ENCODE measurements at regions not wholly inside any gene's neighbourhood (a gene's known extent, or its start where the extent isn't known, plus 50 kb on each side); places are given as distances from the start of the nearest gene placed in this dataset.

DNA sequence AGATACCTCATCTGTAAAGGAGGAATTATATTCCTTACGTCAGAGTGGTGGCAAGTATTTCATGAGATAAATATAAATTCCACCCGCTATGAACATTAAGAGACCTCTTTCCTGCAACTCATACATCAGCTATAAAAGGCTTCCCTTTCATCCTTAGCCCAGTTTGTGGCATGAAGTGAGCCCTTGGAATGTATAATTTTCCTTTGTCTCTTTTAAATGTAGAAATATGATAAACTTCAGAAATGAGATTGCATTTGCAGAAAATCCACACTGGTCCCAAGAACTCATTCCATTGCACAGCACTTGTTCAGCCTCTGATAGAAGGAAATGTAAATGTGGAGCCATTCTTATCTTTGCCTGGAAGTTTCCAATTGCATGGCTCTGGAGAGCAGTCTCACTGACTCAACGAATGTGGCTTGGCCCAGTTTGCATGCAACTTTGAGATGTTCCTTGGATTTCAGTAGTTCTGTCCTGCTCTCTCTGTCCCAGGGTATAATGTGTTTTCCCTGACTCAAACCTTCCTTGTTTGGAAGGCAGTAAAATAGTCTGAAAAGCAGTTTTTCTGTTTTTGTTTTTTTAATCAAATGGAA is 746.4 kb downstream of the CDH11 start:
- TF ChIP-seq FOXP2 (optimal IDR thresholded peaks at IDR 0.05; ENCODE audit: control extremely low read depth, extremely low read length, insufficient read depth): no peak
- no peak for TF ChIP-seq EZH2 (IDR thresholded peaks at IDR 0.05)
- no peak for TF ChIP-seq POLR2AphosphoS5 (IDR thresholded peaks at IDR 0.05; ENCODE audit: borderline replicate concordance, low read depth, low read length)
- H3K4me3 ChIP-seq: no peak overlapping the region
- DNase-seq (ENCODE audit: low read depth, low spot score): no peak
- H3K9me3 ChIP-seq (ENCODE audit: low read depth, low read length): no peaks in the 10 kb centered on the region
- H3K27ac ChIP-seq: no peak overlapping the region
- no peak overlapping the region for H3K9ac ChIP-seq (ENCODE audit: insufficient read length)
- H3K36me3 ChIP-seq (ENCODE audit: insufficient read depth, low read length): no peaks in the 10 kb centered on the region

DNA sequence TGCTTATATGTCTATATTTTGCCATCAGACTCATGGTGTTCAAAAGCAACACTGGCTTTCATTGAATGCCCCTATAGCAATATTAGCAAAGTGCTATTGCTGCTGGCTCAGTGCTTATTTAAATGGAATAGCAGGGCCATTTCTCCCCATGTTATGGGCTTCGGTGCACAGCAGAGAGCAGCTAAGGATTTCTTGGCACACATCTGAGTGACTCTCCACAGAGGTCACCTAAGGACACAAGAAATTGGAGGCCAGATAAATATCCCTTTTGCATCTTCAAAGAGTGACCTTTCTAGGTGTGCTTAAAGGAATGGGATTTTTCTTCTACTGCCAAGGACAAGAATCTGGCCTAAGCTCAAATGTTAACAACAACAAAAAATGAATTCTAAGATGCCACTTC is 751.8 kb downstream of the CDH11 start:
- H3K9me3 ChIP-seq (ENCODE audit: low read depth, low read length): no peaks in the 10 kb centered on the region
- no peaks in the 10 kb centered on the region for H3K36me3 ChIP-seq (ENCODE audit: insufficient read depth, low read length)
- DNase-seq (ENCODE audit: low read depth, low spot score): no peak
- no peak overlapping the region for H3K27ac ChIP-seq
- no peak overlapping the region for H3K9ac ChIP-seq (ENCODE audit: insufficient read length)
- H3K4me3 ChIP-seq: no peak overlapping the region
- TF ChIP-seq EZH2 (IDR thresholded peaks at IDR 0.05) (no peak), FOXP2 (optimal IDR thresholded peaks at IDR 0.05; ENCODE audit: control extremely low read depth, extremely low read length, insufficient read depth) (no peak), POLR2AphosphoS5 (IDR thresholded peaks at IDR 0.05; ENCODE audit: borderline replicate concordance, low read depth, low read length) (no peak)

DNA sequence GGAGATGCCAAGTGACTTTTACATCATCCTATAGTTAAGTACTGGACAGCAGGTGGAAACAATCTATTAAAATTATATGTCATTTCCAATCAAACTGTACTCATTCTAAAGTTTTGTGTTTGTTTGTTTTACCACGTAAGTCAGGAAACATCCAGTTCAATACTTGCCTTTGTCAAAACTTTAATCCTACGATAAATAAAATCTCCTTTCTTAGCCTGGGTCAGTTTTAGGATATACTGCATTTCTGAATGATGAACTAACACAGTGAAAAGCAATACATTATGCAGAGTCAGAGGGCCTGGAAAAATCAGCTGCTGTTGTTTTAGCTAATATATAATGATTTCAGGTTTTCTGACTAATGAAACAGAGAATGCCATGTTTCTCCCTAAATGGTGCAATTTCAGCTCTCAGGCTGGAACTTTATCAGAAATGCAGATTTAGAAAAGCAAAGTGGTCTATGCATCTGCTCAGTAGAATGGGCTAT is 756.4 kb downstream of the CDH11 start:
- DNase-seq (ENCODE audit: low read depth, low spot score): no peak
- TF ChIP-seq FOXP2 (optimal IDR thresholded peaks at IDR 0.05; ENCODE audit: control extremely low read depth, extremely low read length, insufficient read depth) (no peak), POLR2AphosphoS5 (IDR thresholded peaks at IDR 0.05; ENCODE audit: borderline replicate concordance, low read depth, low read length) (no peak)
- Histone ChIP-seq H3K27ac (no peak overlapping the region), H3K4me3 (no peak overlapping the region), H3K9ac (ENCODE audit: insufficient read length) (no peak overlapping the region), H3K9me3 (ENCODE audit: low read depth, low read length) (no peaks in the 10 kb centered on the region), H3K36me3 (ENCODE audit: insufficient read depth, low read length) (no peaks in the 10 kb centered on the region)

DNA sequence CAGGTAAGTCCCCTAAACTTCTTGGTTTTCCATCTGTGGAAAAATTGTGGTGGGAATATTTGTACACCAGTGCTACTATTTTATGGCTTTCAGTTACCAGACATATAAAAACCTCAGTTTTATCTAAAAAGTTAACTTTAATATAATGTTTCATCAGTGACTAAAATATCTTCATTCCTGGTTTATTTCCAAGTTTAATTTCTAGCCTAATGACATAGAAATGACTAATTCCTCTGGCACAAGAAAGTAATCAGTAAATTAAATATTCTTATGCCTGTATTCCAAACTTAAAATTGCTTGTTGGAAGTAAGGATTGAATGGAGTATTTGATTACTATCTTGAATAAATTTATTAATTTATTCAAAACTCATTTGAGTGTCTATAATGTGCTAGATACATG is 757.0 kb downstream of the CDH11 start:
- Histone ChIP-seq H3K27ac (no peak overlapping the region), H3K4me3 (no peak overlapping the region), H3K36me3 (ENCODE audit: insufficient read depth, low read length) (no peaks in the 10 kb centered on the region), H3K9me3 (ENCODE audit: low read depth, low read length) (no peaks in the 10 kb centered on the region), H3K9ac (ENCODE audit: insufficient read length) (no peak overlapping the region)
- no peak for TF ChIP-seq EZH2 (IDR thresholded peaks at IDR 0.05)
- TF ChIP-seq FOXP2 (optimal IDR thresholded peaks at IDR 0.05; ENCODE audit: control extremely low read depth, extremely low read length, insufficient read depth): no peak
- TF ChIP-seq POLR2AphosphoS5 (IDR thresholded peaks at IDR 0.05; ENCODE audit: borderline replicate concordance, low read depth, low read length): no peak
- DNase-seq (ENCODE audit: low read depth, low spot score): no peak

DNA sequence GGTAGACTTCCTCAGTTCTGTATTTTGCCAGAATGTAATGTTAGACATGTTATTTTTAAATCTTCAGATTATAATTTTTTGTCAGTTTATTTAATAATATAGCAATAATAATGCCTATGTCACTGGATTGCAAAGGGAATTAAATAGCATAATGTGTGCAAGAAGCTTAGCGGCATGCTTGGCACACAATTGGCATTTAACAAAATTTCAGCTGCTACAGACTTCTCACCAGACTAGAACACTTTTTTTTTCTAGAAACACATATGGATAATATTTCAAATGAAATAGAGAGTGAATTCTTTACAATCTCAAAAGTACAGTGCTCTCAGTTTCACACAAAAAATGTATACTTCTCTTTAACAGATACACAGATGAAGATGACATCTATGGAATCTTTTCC is 757.4 kb downstream of the CDH11 start:
- no peak overlapping the region for H3K27ac ChIP-seq

DNA sequence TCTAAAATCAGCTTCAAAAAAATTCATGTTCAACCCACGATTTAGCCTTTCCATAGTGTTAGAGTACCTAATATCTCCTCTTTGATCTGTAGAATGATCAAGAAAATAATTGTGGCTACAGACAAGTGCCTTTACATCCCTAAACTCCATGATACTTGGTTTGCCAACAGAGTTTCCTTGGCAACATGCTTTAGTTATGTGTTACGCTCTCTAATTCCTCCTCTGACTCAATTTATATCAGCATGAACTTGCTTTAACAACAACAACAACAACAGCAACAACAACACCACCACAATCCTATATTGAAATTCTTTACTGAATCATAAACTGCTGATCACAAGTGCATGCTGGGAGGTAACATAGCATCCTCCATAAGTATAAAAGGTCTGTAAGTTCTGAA is 757.8 kb downstream of the CDH11 start:
- H3K9ac ChIP-seq (ENCODE audit: insufficient read length): no peak overlapping the region

More for the DNA sequence above, 757.4 kb downstream of the CDH11 start:
- Histone ChIP-seq H3K9ac (ENCODE audit: insufficient read length) (no peak overlapping the region), H3K9me3 (ENCODE audit: low read depth, low read length) (no peaks in the 10 kb centered on the region), H3K4me3 (no peak overlapping the region), H3K36me3 (ENCODE audit: insufficient read depth, low read length) (no peaks in the 10 kb centered on the region)
- no peak for DNase-seq (ENCODE audit: low read depth, low spot score)
- no peak for TF ChIP-seq FOXP2 (optimal IDR thresholded peaks at IDR 0.05; ENCODE audit: control extremely low read depth, extremely low read length, insufficient read depth)
- no peak for TF ChIP-seq POLR2AphosphoS5 (IDR thresholded peaks at IDR 0.05; ENCODE audit: borderline replicate concordance, low read depth, low read length)

DNA sequence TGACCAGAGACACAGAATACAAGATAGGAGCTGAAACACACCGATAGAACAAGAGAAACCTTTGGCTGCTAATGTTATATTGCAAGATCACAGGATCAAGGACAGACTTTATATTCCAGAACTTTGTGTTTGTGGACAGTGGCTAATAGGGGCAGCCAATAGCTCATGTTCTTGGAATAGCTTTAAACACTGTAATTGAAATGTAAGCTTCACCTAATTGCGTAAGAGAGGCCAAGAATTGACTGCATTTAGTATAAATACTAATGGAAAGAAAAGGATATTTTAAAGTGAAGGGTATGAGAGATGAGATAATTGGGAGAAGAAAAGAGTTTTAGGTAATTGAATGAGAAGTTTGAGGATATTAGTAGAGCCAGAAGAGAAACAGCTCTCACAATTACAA is 758.8 kb downstream of the CDH11 start:
- Histone ChIP-seq H3K4me3 (no peak overlapping the region), H3K36me3 (ENCODE audit: insufficient read depth, low read length) (no peaks in the 10 kb centered on the region), H3K9ac (ENCODE audit: insufficient read length) (no peak overlapping the region), H3K27ac (no peak overlapping the region), H3K9me3 (ENCODE audit: low read depth, low read length) (no peaks in the 10 kb centered on the region)
- TF ChIP-seq FOXP2 (optimal IDR thresholded peaks at IDR 0.05; ENCODE audit: control extremely low read depth, extremely low read length, insufficient read depth) (no peak), POLR2AphosphoS5 (IDR thresholded peaks at IDR 0.05; ENCODE audit: borderline replicate concordance, low read depth, low read length) (no peak), EZH2 (IDR thresholded peaks at IDR 0.05) (no peak)
- no peak for DNase-seq (ENCODE audit: low read depth, low spot score)

More for the DNA sequence above, 757.8 kb downstream of the CDH11 start:
- no peak for DNase-seq (ENCODE audit: low read depth, low spot score)
- H3K27ac ChIP-seq: no peak overlapping the region
- no peaks in the 10 kb centered on the region for H3K9me3 ChIP-seq (ENCODE audit: low read depth, low read length)
- no peaks in the 10 kb centered on the region for H3K36me3 ChIP-seq (ENCODE audit: insufficient read depth, low read length)
- H3K4me3 ChIP-seq: no peak overlapping the region
- TF ChIP-seq POLR2AphosphoS5 (IDR thresholded peaks at IDR 0.05; ENCODE audit: borderline replicate concordance, low read depth, low read length) (no peak), EZH2 (IDR thresholded peaks at IDR 0.05) (no peak), FOXP2 (optimal IDR thresholded peaks at IDR 0.05; ENCODE audit: control extremely low read depth, extremely low read length, insufficient read depth) (no peak)

DNA sequence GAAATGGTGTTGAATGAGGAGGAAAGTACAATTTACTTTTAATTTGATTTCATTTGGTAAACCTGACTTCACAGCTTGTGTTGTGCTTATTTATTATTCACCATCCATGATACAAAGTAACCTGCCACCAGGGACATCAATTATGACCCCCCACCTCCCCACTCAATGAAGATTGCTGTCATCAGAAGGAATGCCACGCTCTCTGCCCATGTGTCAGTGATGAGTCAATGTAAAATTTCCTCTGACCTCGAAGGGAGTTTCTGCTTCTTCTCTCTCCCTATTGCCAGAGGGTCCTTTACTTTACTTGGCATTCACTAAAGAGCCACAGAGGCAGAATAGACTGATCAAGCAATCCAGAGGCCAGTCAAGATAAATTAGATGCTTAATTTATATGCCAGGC is 759.7 kb downstream of the CDH11 start:
- TF ChIP-seq FOXP2 (optimal IDR thresholded peaks at IDR 0.05; ENCODE audit: control extremely low read depth, extremely low read length, insufficient read depth): no peak
- TF ChIP-seq EZH2 (IDR thresholded peaks at IDR 0.05): no peak
- no peak for TF ChIP-seq POLR2AphosphoS5 (IDR thresholded peaks at IDR 0.05; ENCODE audit: borderline replicate concordance, low read depth, low read length)
- H3K9ac ChIP-seq (ENCODE audit: insufficient read length): no peak overlapping the region
- H3K9me3 ChIP-seq (ENCODE audit: low read depth, low read length): no peaks in the 10 kb centered on the region
- H3K4me3 ChIP-seq: no peak overlapping the region
- DNase-seq (ENCODE audit: low read depth, low spot score): no peak
- no peak overlapping the region for H3K27ac ChIP-seq
- no peaks in the 10 kb centered on the region for H3K36me3 ChIP-seq (ENCODE audit: insufficient read depth, low read length)

DNA sequence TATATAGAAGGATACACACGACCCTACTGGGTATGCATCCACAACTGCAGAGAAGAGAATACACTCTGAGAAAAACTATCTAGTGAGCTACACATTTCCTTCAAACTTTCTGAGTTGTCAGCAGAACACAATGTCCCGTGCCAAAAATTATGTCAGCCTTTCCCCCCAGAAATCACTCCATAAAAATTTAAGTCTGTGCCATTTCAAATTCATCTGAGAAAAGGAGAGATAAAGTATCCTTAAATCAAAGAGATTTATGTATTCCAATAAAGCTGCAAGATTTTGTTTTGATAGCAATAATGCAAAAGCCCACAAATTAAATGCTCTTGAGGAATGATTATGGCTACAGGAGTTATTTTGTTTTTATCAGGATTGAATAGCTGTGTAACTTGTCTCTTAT is 760.1 kb downstream of the CDH11 start:
- TF ChIP-seq EZH2 (IDR thresholded peaks at IDR 0.05): no peak
- no peak for TF ChIP-seq FOXP2 (optimal IDR thresholded peaks at IDR 0.05; ENCODE audit: control extremely low read depth, extremely low read length, insufficient read depth)
- TF ChIP-seq POLR2AphosphoS5 (IDR thresholded peaks at IDR 0.05; ENCODE audit: borderline replicate concordance, low read depth, low read length): no peak
- Histone ChIP-seq H3K9me3 (ENCODE audit: low read depth, low read length) (no peaks in the 10 kb centered on the region), H3K4me3 (no peak overlapping the region), H3K36me3 (ENCODE audit: insufficient read depth, low read length) (no peaks in the 10 kb centered on the region), H3K9ac (ENCODE audit: insufficient read length) (no peak overlapping the region), H3K27ac (no peak overlapping the region)
- no peak for DNase-seq (ENCODE audit: low read depth, low spot score)

Data from SK-N-MC (cell line).